K562 (cell line): ENCODE measurements at regions not wholly inside any gene's neighbourhood (a gene's known extent, or its start where the extent isn't known, plus 50 kb on each side); places are given as distances from the start of the nearest gene placed in this dataset.

Experiments used
- ATAC-seq: fragments of 200-7000 bp; cut with Tn5 transposase; 3 replicates; pipeline ENCODE4 v1.9.1; 2020; ENCODE audit warnings: moderate library complexity
- BruUV-seq: library from RNA; stranded (reverse); fragments of 400-500 nt; replicated peaks from 2 replicates; lab custom pipeline; 2021; lab: Mats Ljungman, UMichigan
- CTCF ChIA-PET: fragments of 300-600 bp; formaldehyde crosslinking; extraction: SDS; loops from one replicate; lab custom pipeline; 2021; ENCODE audit warnings: low intra/inter-chr PET ratio; lab: Yijun Ruan, JAX
- POLR2A ChIA-PET: fragments of 300-600, 350-650 bp; sonication (Branson Sonifier 250); formaldehyde crosslinking; extraction: SDS; loops from one replicate; lab custom pipeline; 2021; ENCODE audit warnings: antibody characterized with exemption, inconsistent platforms; lab: Yijun Ruan, JAX
- DNase-seq, 4 experiments: peaks; one replicate each; pipeline versions ENCODE4 v3.0.0 to v3.0.0-alpha.2; 2011 to 2018; ENCODE audit warnings: low spot score in 3 of 4, mixed read lengths in 3 of 4; ENCODE audit errors: extremely low read depth in 1 of 4
- FAIRE-seq: peaks from 2 replicates; lab custom pipeline; 2011; peaks lifted over from hg19 to GRCh38; lab: Jason Lieb, UNC
- H2AFZ ChIP-seq: 2 replicates; pipeline ENCODE4 v1.6.0; 2011; ENCODE audit warnings: low read depth, low read length, control low read depth, inconsistent platforms
- H3K27ac ChIP-seq: fragments of 200-600 bp; 3 replicates; pipeline ENCODE4 v1.8.0; 2011; ENCODE audit warnings: low read depth, mild to moderate bottlenecking, control low read depth, inconsistent platforms, low read length, moderate library complexity, mixed read lengths; ENCODE audit errors: extremely low read depth
- H3K27me3 ChIP-seq, 2 experiments: fragments of 300-600 bp in 1 of 2; 2 replicates in 1 of 2; 3 replicates in 1 of 2; pipeline versions ENCODE4 v1.6.0 to v1.8.0; 2011; ENCODE audit warnings: inconsistent platforms in 2 of 2, low read length in 2 of 2, mild to moderate bottlenecking in 1 of 2, mixed read lengths in 1 of 2, moderate library complexity in 1 of 2; ENCODE audit not compliant: control insufficient read depth in 2 of 2, insufficient read depth in 2 of 2
- H3K36me3 ChIP-seq: fragments of 300-600 bp; 3 replicates; pipeline ENCODE4 v1.8.0; 2011; ENCODE audit warnings: mild to moderate bottlenecking, low read length, inconsistent platforms; ENCODE audit not compliant: control insufficient read depth, insufficient read depth
- H3K4me1 ChIP-seq, 2 experiments: fragments of 200-600 bp in 1 of 2; replicated peaks in 1 of 2; 2 replicates in 1 of 2; 3 replicates in 1 of 2; pipeline versions ENCODE4 v1.5.1 to v1.8.0; 2011; ENCODE audit warnings: inconsistent platforms in 2 of 2, low read length in 2 of 2, mild to moderate bottlenecking in 1 of 2, mixed read lengths in 1 of 2, moderate library complexity in 1 of 2; ENCODE audit not compliant: control insufficient read depth in 2 of 2, insufficient read depth in 2 of 2
- H3K4me2 ChIP-seq: 2 replicates; pipeline ENCODE4 v1.6.1; 2011; ENCODE audit warnings: low read length, control low read depth, inconsistent platforms, mixed read lengths; ENCODE audit not compliant: insufficient read depth
- H3K4me3 ChIP-seq: fragments of 200-600 bp; sonication (generic), shearing (Covaris generic); 2 replicates; pipeline ENCODE4 v1.5.1; 2016; ENCODE audit warnings: control low read depth, inconsistent platforms
- H3K79me2 ChIP-seq: fragments of 200-600 bp; 3 replicates; pipeline ENCODE4 v1.8.0; 2011; ENCODE audit warnings: low read length, inconsistent platforms; ENCODE audit not compliant: control insufficient read depth, insufficient read depth
- H3K9ac ChIP-seq, 2 experiments: 2 replicates each; pipeline versions ENCODE4 v1.6.0 to v1.6.1; 2011; ENCODE audit warnings: low read depth in 2 of 2, low read length in 2 of 2, control low read depth in 1 of 2, inconsistent platforms in 1 of 2, mild to moderate bottlenecking in 1 of 2, mixed read lengths in 1 of 2; ENCODE audit not compliant: insufficient read depth in 1 of 2
- H3K9me1 ChIP-seq: one replicate; pipeline ENCODE4 v1.6.0; 2011; ENCODE audit warnings: inconsistent platforms, mild to moderate bottlenecking, low read length, moderate library complexity; ENCODE audit not compliant: control insufficient read depth, insufficient read depth
- H3K9me3 ChIP-seq: replicated peaks from 2 replicates; pipeline ENCODE4 v1.5.1; 2011; ENCODE audit warnings: low read depth, low read length, inconsistent platforms; ENCODE audit not compliant: control insufficient read depth, insufficient read depth
- H4K20me1 ChIP-seq: replicated peaks from 2 replicates; pipeline ENCODE4 v1.6.1; 2011; ENCODE audit warnings: low read length, inconsistent platforms, mixed read lengths; ENCODE audit not compliant: control insufficient read depth, insufficient read depth
- KAT2B ChIP-seq: IDR thresholded peaks from one replicate; pipeline ENCODE4 v1.6.1; 2012; ENCODE audit warnings: low read depth, mild to moderate bottlenecking, control low read depth, inconsistent platforms, low read length, moderate library complexity
- NFE2 ChIP-seq: IDR thresholded peaks from 2 replicates; pipeline ENCODE4 v1.6.1; 2014; ENCODE audit warnings: antibody characterized with exemption, low read depth
- PHF21A ChIP-seq: fragments of 450-650 bp; IDR thresholded peaks from 2 replicates; pipeline ENCODE4 v1.6.1; 2017; ENCODE audit warnings: low read depth, borderline replicate concordance
- ZNF561 ChIP-seq: fragments of 450-650 bp; formaldehyde crosslinking; conservative IDR thresholded peaks from 2 replicates; pipeline ENCODE4 v1.4.0; 2020; ENCODE audit warnings: mild to moderate bottlenecking, moderate library complexity
- WGBS: fragments of 100-300 bp; shearing (Covaris generic); methylation state at CpG from one replicate; pipeline ENCODE4 v1.1.6; 2016; ENCODE audit warnings: low coverage, mixed read lengths; ENCODE audit not compliant: insufficient coverage; ENCODE audit errors: missing lambda C conversion rate; 5-methylcytosine and 5-hydroxymethylcytosine counted together
- in situ Hi-C: fragments of 300-500 bp; cut with MboI; formaldehyde crosslinking; loops from 4 replicates; pipeline ENCODE4 v1.15.0; 2018; ENCODE audit warnings: inconsistent platforms, mixed read lengths
- intact Hi-C: fragments of 100-400 bp; cut with micrococcal nuclease; formaldehyde crosslinking; loops from 2 replicates; pipeline ENCODE4 v1.14.2; 2022
- TF ChIP-seq, protein P1 (sequence below): sonication (generic); formaldehyde crosslinking; IDR thresholded peaks from 2 replicates; pipeline ENCODE4 v1.8.0; 2022; ENCODE audit warnings: missing genetic modification reagents, mild to moderate bottlenecking, borderline replicate concordance
- TF ChIP-seq, protein P2 (sequence below): fragments of 250-450 bp; sonication (Bioruptor Pico); IDR thresholded peaks from 2 replicates; pipeline ENCODE4 v1.5.0; 2020; ENCODE audit warnings: mild to moderate bottlenecking
- TF ChIP-seq, protein P3 (sequence below): fragments of 450-650 bp; formaldehyde crosslinking; IDR thresholded peaks from 2 replicates; pipeline ENCODE4 v1.4.0; 2020; ENCODE audit warnings: mild to moderate bottlenecking
- TF ChIP-seq, protein P4 (sequence below): fragments of 200-600 bp; sonication (generic); IDR thresholded peaks from one replicate; pipeline ENCODE4 v1.6.1; 2012; ENCODE audit warnings: mild to moderate bottlenecking, low read depth, low read length, inconsistent platforms

DNA sequence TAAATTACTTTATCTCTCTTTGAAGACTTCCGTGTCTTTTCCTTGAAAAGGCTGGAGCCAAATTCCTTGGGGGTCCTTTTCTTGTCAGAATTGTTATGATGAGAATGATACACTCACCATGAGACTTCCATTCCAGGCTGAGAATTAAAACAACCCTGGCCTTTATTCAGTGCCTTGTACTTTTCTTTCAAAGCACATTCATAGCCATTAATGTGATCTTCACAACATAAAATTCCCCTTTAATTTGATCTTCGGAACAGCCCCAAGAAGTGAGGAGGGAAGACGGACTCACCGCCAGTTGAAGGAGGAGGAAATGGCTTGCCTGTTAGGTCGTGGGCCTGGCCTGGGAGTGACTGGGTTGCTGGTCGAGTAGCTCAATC, 127.3 kb downstream of the DDX1 start:
- 4% methylated on average over 6 of the region's 6 CpGs for WGBS
- intact Hi-C loops = no loop called here

More for the DNA sequence above, 127.3 kb downstream of the DDX1 start:
- no peak for ATAC-seq
- Histone ChIP-seq H3K9me1 (no peaks in the 10 kb centered on the region), H3K4me1 (no peaks in the 10 kb centered on the region; a peak in 1 of 5 replicates), H3K27ac (no peak overlapping the region), H3K79me2 (no peaks in the 10 kb centered on the region), H2AFZ (no peak overlapping the region), H3K36me3 (no peaks in the 10 kb centered on the region), H4K20me1 (no peaks in the 10 kb centered on the region; the same call in 1 of the 2 replicates), H3K4me2 (no peak overlapping the region), H3K4me3 (no peak overlapping the region), H3K9ac (no peak overlapping the region), H3K9me3 (no peaks in the 10 kb centered on the region), H3K27me3 (peaks cover 30 to 55% of the 10 kb centered on the region in 2 experiments)
- ChIA-PET CTCF (no interaction called here), POLR2A (no interaction called here)
- no TSS peak for BruUV-seq
- in situ Hi-C loops = no loop called here
- TF ChIP-seq PHF21A (no peak), NFE2 (no peak), KAT2B (no peak), ZNF561 (CRISPR knock-in tag) (no peak)
- TF ChIP-seq, protein P1, sequence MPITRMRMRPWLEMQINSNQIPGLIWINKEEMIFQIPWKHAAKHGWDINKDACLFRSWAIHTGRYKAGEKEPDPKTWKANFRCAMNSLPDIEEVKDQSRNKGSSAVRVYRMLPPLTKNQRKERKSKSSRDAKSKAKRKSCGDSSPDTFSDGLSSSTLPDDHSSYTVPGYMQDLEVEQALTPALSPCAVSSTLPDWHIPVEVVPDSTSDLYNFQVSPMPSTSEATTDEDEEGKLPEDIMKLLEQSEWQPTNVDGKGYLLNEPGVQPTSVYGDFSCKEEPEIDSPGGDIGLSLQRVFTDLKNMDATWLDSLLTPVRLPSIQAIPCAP (CRISPR knock-in tag) = no peak
- TF ChIP-seq, protein P2, sequence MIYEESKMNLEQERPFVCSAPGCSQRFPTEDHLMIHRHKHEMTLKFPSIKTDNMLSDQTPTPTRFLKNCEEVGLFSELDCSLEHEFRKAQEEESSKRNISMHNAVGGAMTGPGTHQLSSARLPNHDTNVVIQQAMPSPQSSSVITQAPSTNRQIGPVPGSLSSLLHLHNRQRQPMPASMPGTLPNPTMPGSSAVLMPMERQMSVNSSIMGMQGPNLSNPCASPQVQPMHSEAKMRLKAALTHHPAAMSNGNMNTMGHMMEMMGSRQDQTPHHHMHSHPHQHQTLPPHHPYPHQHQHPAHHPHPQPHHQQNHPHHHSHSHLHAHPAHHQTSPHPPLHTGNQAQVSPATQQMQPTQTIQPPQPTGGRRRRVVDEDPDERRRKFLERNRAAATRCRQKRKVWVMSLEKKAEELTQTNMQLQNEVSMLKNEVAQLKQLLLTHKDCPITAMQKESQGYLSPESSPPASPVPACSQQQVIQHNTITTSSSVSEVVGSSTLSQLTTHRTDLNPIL (CRISPR knock-in tag) = no peak
- TF ChIP-seq, protein P3, sequence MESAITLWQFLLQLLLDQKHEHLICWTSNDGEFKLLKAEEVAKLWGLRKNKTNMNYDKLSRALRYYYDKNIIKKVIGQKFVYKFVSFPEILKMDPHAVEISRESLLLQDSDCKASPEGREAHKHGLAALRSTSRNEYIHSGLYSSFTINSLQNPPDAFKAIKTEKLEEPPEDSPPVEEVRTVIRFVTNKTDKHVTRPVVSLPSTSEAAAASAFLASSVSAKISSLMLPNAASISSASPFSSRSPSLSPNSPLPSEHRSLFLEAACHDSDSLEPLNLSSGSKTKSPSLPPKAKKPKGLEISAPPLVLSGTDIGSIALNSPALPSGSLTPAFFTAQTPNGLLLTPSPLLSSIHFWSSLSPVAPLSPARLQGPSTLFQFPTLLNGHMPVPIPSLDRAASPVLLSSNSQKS = no peak
- TF ChIP-seq, protein P4, sequence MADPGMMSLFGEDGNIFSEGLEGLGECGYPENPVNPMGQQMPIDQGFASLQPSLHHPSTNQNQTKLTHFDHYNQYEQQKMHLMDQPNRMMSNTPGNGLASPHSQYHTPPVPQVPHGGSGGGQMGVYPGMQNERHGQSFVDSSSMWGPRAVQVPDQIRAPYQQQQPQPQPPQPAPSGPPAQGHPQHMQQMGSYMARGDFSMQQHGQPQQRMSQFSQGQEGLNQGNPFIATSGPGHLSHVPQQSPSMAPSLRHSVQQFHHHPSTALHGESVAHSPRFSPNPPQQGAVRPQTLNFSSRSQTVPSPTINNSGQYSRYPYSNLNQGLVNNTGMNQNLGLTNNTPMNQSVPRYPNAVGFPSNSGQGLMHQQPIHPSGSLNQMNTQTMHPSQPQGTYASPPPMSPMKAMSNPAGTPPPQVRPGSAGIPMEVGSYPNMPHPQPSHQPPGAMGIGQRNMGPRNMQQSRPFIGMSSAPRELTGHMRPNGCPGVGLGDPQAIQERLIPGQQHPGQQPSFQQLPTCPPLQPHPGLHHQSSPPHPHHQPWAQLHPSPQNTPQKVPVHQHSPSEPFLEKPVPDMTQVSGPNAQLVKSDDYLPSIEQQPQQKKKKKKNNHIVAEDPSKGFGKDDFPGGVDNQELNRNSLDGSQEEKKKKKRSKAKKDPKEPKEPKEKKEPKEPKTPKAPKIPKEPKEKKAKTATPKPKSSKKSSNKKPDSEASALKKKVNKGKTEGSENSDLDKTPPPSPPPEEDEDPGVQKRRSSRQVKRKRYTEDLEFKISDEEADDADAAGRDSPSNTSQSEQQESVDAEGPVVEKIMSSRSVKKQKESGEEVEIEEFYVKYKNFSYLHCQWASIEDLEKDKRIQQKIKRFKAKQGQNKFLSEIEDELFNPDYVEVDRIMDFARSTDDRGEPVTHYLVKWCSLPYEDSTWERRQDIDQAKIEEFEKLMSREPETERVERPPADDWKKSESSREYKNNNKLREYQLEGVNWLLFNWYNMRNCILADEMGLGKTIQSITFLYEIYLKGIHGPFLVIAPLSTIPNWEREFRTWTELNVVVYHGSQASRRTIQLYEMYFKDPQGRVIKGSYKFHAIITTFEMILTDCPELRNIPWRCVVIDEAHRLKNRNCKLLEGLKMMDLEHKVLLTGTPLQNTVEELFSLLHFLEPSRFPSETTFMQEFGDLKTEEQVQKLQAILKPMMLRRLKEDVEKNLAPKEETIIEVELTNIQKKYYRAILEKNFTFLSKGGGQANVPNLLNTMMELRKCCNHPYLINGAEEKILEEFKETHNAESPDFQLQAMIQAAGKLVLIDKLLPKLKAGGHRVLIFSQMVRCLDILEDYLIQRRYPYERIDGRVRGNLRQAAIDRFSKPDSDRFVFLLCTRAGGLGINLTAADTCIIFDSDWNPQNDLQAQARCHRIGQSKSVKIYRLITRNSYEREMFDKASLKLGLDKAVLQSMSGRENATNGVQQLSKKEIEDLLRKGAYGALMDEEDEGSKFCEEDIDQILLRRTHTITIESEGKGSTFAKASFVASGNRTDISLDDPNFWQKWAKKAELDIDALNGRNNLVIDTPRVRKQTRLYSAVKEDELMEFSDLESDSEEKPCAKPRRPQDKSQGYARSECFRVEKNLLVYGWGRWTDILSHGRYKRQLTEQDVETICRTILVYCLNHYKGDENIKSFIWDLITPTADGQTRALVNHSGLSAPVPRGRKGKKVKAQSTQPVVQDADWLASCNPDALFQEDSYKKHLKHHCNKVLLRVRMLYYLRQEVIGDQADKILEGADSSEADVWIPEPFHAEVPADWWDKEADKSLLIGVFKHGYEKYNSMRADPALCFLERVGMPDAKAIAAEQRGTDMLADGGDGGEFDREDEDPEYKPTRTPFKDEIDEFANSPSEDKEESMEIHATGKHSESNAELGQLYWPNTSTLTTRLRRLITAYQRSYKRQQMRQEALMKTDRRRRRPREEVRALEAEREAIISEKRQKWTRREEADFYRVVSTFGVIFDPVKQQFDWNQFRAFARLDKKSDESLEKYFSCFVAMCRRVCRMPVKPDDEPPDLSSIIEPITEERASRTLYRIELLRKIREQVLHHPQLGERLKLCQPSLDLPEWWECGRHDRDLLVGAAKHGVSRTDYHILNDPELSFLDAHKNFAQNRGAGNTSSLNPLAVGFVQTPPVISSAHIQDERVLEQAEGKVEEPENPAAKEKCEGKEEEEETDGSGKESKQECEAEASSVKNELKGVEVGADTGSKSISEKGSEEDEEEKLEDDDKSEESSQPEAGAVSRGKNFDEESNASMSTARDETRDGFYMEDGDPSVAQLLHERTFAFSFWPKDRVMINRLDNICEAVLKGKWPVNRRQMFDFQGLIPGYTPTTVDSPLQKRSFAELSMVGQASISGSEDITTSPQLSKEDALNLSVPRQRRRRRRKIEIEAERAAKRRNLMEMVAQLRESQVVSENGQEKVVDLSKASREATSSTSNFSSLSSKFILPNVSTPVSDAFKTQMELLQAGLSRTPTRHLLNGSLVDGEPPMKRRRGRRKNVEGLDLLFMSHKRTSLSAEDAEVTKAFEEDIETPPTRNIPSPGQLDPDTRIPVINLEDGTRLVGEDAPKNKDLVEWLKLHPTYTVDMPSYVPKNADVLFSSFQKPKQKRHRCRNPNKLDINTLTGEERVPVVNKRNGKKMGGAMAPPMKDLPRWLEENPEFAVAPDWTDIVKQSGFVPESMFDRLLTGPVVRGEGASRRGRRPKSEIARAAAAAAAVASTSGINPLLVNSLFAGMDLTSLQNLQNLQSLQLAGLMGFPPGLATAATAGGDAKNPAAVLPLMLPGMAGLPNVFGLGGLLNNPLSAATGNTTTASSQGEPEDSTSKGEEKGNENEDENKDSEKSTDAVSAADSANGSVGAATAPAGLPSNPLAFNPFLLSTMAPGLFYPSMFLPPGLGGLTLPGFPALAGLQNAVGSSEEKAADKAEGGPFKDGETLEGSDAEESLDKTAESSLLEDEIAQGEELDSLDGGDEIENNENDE = no peak
- no peak for DNase-seq
- FAIRE-seq = no peak
